HepG2 (cell line): ENCODE measurements at regions not wholly inside any gene's neighbourhood (a gene's known extent, or its start where the extent isn't known, plus 50 kb on each side); places are given as distances from the start of the nearest gene placed in this dataset.

Experiments used
- ATAC-seq: fragments of 200-7000 bp; cut with Tn5 transposase; 3 replicates; pipeline ENCODE4 v1.9.1; 2020; ENCODE audit warnings: mild to moderate bottlenecking, moderate library complexity
- BruUV-seq: library from RNA; stranded (reverse); fragments of 400-500 nt; replicated peaks from 2 replicates; lab custom pipeline; 2021; lab: Mats Ljungman, UMichigan
- CTCF ChIA-PET: fragments of 300-600 bp; formaldehyde crosslinking; extraction: SDS; loops from one replicate; lab custom pipeline; 2021; ENCODE audit warnings: low total read pairs, inconsistent platforms, low intra/inter-chr PET ratio; lab: Yijun Ruan, JAX
- POLR2A ChIA-PET: fragments of 350-600 bp; sonication (Branson Sonifier 250); formaldehyde crosslinking; loops from one replicate; lab custom pipeline; 2020; ENCODE audit warnings: antibody characterized with exemption, inconsistent platforms; lab: Yijun Ruan, JAX
- DNase-seq: peaks from one replicate; pipeline ENCODE4 v3.0.0-alpha.2; 2015; ENCODE audit warnings: low spot score
- FAIRE-seq: peaks from 3 replicates; lab custom pipeline; 2011; peaks lifted over from hg19 to GRCh38; lab: Jason Lieb, UNC
- H2AFZ ChIP-seq: one replicate; pipeline ENCODE4 v1.6.1; 2011; ENCODE audit warnings: low read length, inconsistent platforms
- H3K27ac ChIP-seq: fragments of 300-600 bp; 3 replicates; pipeline ENCODE4 v1.8.0; 2011; ENCODE audit warnings: mixed run types, mild to moderate bottlenecking, mixed read lengths, low read length, inconsistent platforms; ENCODE audit not compliant: insufficient read depth; ENCODE audit errors: extremely low read length
- H3K27me3 ChIP-seq, 2 experiments: fragments of 200-600 bp in 1 of 2; 2 replicates in 1 of 2; 3 replicates in 1 of 2; pipeline versions ENCODE4 v1.6.0 to v1.8.0; 2011; ENCODE audit warnings: low read length in 2 of 2, mild to moderate bottlenecking in 2 of 2, moderate library complexity in 2 of 2, inconsistent platforms in 1 of 2; ENCODE audit not compliant: insufficient read depth in 2 of 2, control insufficient read depth in 1 of 2
- H3K36me3 ChIP-seq, 2 experiments: fragments of 200-600 bp in 1 of 2; replicated peaks in 1 of 2; 2 replicates in 1 of 2; 3 replicates in 1 of 2; pipeline versions ENCODE4 v1.5.1 to v1.8.0; 2011; ENCODE audit warnings: low read length in 2 of 2, inconsistent platforms in 1 of 2; ENCODE audit not compliant: insufficient read depth in 2 of 2, control insufficient read depth in 1 of 2
- H3K4me1 ChIP-seq: 2 replicates; pipeline ENCODE4 v1.5.1; 2012; ENCODE audit warnings: low read length, inconsistent platforms; ENCODE audit not compliant: insufficient read depth
- H3K4me2 ChIP-seq: 2 replicates; pipeline ENCODE4 v1.6.0; 2011; ENCODE audit warnings: low read depth, low read length, inconsistent platforms
- H3K4me3 ChIP-seq, 3 experiments: fragments of 200-600 bp in 1 of 3; sonication (generic), shearing (Covaris generic) in 1 of 3; replicated peaks in 1 of 3; 2 replicates each; pipeline ENCODE4 v1.5.1; 2011 to 2016; ENCODE audit warnings: low read length in 3 of 3, inconsistent platforms in 2 of 3, low read depth in 2 of 3, mild to moderate bottlenecking in 2 of 3, control low read depth in 1 of 3, mixed read lengths in 1 of 3; ENCODE audit not compliant: insufficient read depth in 1 of 3
- H3K79me2 ChIP-seq: one replicate; pipeline ENCODE4 v1.6.1; 2011; ENCODE audit warnings: low read length, inconsistent platforms; ENCODE audit not compliant: insufficient read depth
- H3K9ac ChIP-seq: 2 replicates; pipeline ENCODE4 v1.6.0; 2011; ENCODE audit warnings: mild to moderate bottlenecking, low read depth, low read length, inconsistent platforms; ENCODE audit not compliant: insufficient read depth
- H3K9me3 ChIP-seq: 2 replicates; pipeline ENCODE4 v1.5.1; 2012; ENCODE audit warnings: mild to moderate bottlenecking, low read length
- H4K20me1 ChIP-seq: 2 replicates; pipeline ENCODE4 v1.6.0; 2011; ENCODE audit warnings: inconsistent platforms, mild to moderate bottlenecking, low read length, moderate library complexity; ENCODE audit not compliant: insufficient read depth
- BATF2 ChIP-seq: sonication (generic); formaldehyde crosslinking; IDR thresholded peaks from 2 replicates; pipeline ENCODE4 v1.8.0; 2022; ENCODE audit warnings: mild to moderate bottlenecking, missing genetic modification reagents, moderate library complexity
- CEBPB ChIP-seq: IDR thresholded peaks from 2 replicates; pipeline ENCODE4 v1.6.1; 2011; ENCODE audit warnings: low read depth, low read length, improper control_type of control experiment, borderline replicate concordance
- DNMT1 ChIP-seq: sonication (generic); formaldehyde crosslinking; IDR thresholded peaks from 2 replicates; pipeline ENCODE4 v1.5.1; 2020; ENCODE audit warnings: mild to moderate bottlenecking, missing genetic modification reagents
- FOSL2 ChIP-seq: sonication (generic); formaldehyde crosslinking; IDR thresholded peaks from 2 replicates; pipeline ENCODE4 v1.4.0; 2020; ENCODE audit warnings: missing genetic modification reagents
- GMEB1 ChIP-seq: sonication (generic); formaldehyde crosslinking; IDR thresholded peaks from 2 replicates; pipeline ENCODE4 v1.5.1; 2020; ENCODE audit warnings: missing genetic modification reagents, mild to moderate bottlenecking, borderline replicate concordance
- HMG20B ChIP-seq: conservative IDR thresholded peaks from 2 replicates; pipeline ENCODE4 v1.6.1; 2016; ENCODE audit warnings: missing genetic modification reagents, missing compliant biosample characterization
- HOXA7 ChIP-seq: sonication (generic); formaldehyde crosslinking; IDR thresholded peaks from 2 replicates; pipeline ENCODE4 v1.8.1; 2022; ENCODE audit warnings: mild to moderate bottlenecking, missing genetic modification reagents, moderate library complexity
- PRMT3 ChIP-seq: sonication (generic); formaldehyde crosslinking; IDR thresholded peaks from 2 replicates; pipeline ENCODE4 v1.8.1; 2022; ENCODE audit warnings: low read depth, mild to moderate bottlenecking, moderate library complexity, missing genetic modification reagents, borderline replicate concordance
- SP1 ChIP-seq, 2 experiments: fragments of 450-650 bp in 1 of 2; sonication (generic) in 1 of 2; formaldehyde crosslinking in 1 of 2; IDR thresholded peaks; 2 replicates each; pipeline versions ENCODE4 v1.4.0 to v1.6.1; 2016 to 2020; ENCODE audit warnings: missing genetic modification reagents in 1 of 2
- TERF1 ChIP-seq: sonication (generic); formaldehyde crosslinking; IDR thresholded peaks from 2 replicates; pipeline ENCODE4 v1.8.0; 2022; ENCODE audit warnings: mild to moderate bottlenecking, missing genetic modification reagents, moderate library complexity
- ZFP1 ChIP-seq: IDR thresholded peaks from 2 replicates; pipeline ENCODE4 v1.6.1; 2016
- ZNF225 ChIP-seq: sonication (generic); formaldehyde crosslinking; IDR thresholded peaks from 2 replicates; pipeline ENCODE4 v1.4.0; 2020; ENCODE audit warnings: mild to moderate bottlenecking, missing genetic modification reagents
- ZNF263 ChIP-seq: sonication (generic); formaldehyde crosslinking; IDR thresholded peaks from 2 replicates; pipeline ENCODE4 v1.4.0; 2020; ENCODE audit warnings: missing genetic modification reagents
- ZNF329 ChIP-seq: sonication (generic); formaldehyde crosslinking; IDR thresholded peaks from 2 replicates; pipeline ENCODE4 v1.9.0; 2021; ENCODE audit warnings: low read depth, mild to moderate bottlenecking, missing genetic modification reagents
- ZNF343 ChIP-seq: sonication (generic); formaldehyde crosslinking; IDR thresholded peaks from 2 replicates; pipeline ENCODE4 v1.4.0; 2020; ENCODE audit warnings: mild to moderate bottlenecking, missing genetic modification reagents
- ZNF503 ChIP-seq: sonication (generic); formaldehyde crosslinking; IDR thresholded peaks from 2 replicates; pipeline ENCODE4 v1.4.0; 2020; ENCODE audit warnings: missing genetic modification reagents
- ZNF570 ChIP-seq: sonication (generic); formaldehyde crosslinking; IDR thresholded peaks from 2 replicates; pipeline ENCODE4 v1.4.0; 2020; ENCODE audit warnings: mild to moderate bottlenecking, missing genetic modification reagents, borderline replicate concordance
- ZNF670 ChIP-seq: sonication (generic); formaldehyde crosslinking; IDR thresholded peaks from 2 replicates; pipeline ENCODE4 v1.8.0; 2022; ENCODE audit warnings: mild to moderate bottlenecking, missing genetic modification reagents, borderline replicate concordance
- WGBS: methylation state at CpG from one replicate; pipeline ENCODE4 v1.1.6; 2017; ENCODE audit warnings: low lambda C conversion rate; 5-methylcytosine and 5-hydroxymethylcytosine counted together
- in situ Hi-C: cut with HindIII; loops from 2 replicates; pipeline ENCODE4 v1.10.0; 2017; ENCODE audit warnings: low pct_unique_long_range_greater_than_20kb; ENCODE audit not compliant: extremely low pct_ligation_motif_present
- intact Hi-C: fragments of 100-400 bp; cut with micrococcal nuclease; formaldehyde crosslinking; loops from one replicate; pipeline ENCODE4 v1.10.0; 2022; ENCODE audit not compliant: unreplicated experiment

GRCh38 chr11:128029219-128029722 lies 558.1 kb downstream of the ETS1 start (continued):
- TF ChIP-seq HMG20B (CRISPR knock-in tag), result no peak
- TF ChIP-seq HOXA7 (CRISPR knock-in tag), result no peak
- TF ChIP-seq ZNF570 (CRISPR knock-in tag), result no peak
- TF ChIP-seq ZNF263, result no peak
- TF ChIP-seq BATF2 (CRISPR knock-in tag), result no peak
- no peak for TF ChIP-seq ZNF343 (CRISPR knock-in tag)
- TF ChIP-seq, all 625 proteins: peak for 0

- in situ Hi-C loops, result no loop called here
- TF ChIP-seq PRMT3 (CRISPR knock-in tag) (no peak), CEBPB (peak; percentile 59; the same call in 1 of the 2 replicates), GMEB1 (no peak), ZNF670 (CRISPR knock-in tag) (no peak), ZFP1 (CRISPR knock-in tag) (no peak), FOSL2 (CRISPR knock-in tag) (peak; percentile 34; the same call in 1 of the 2 replicates), ZNF329 (no peak), SP1 (IDR thresholded peaks at IDR 0.05) (no peak), SP1 (CRISPR knock-in tag; IDR thresholded peaks at IDR 0.05) (no peak), ZNF503 (CRISPR knock-in tag) (no peak), TERF1 (no peak), ZNF225 (CRISPR knock-in tag) (no peak), DNMT1 (CRISPR knock-in tag) (no peak)
These were observed 560.8 kb downstream of the ETS1 start for GRCh38 chr11:128026596-128026995.

More at GRCh38 chr11:128026596-128026995, 560.8 kb downstream of the ETS1 start:
- DNase-seq, result no peak
- intact Hi-C loops, result no loop called here
- no TSS peak for BruUV-seq
- no peak for ATAC-seq
- Histone ChIP-seq H3K79me2 (no peaks in the 10 kb centered on the region), H3K4me1 (no peaks in the 10 kb centered on the region), H2AFZ (no peak overlapping the region), H3K27me3 (no peaks in the 10 kb centered on the region), H3K9ac (no peak overlapping the region), H3K4me3 (no peak overlapping the region), H4K20me1 (no peaks in the 10 kb centered on the region), H3K4me2 (no peak overlapping the region), H3K9me3 (no peaks in the 10 kb centered on the region), H3K36me3 (no peaks in the 10 kb centered on the region), H3K27ac (no peak overlapping the region)
- CTCF ChIA-PET, result no interaction called here
- 3% methylated on average over 6 of the region's 6 CpGs for WGBS
- FAIRE-seq, result no peak
- POLR2A ChIA-PET, result no interaction called here
